IMR-90 (cell line): ENCODE measurements at regions not wholly inside any gene's neighbourhood (a gene's known extent, or its start where the extent isn't known, plus 50 kb on each side); places are given as distances from the start of the nearest gene placed in this dataset.

Experiments used
- ATAC-seq: fragments of 200-7000 bp; cut with Tn5 transposase; 2 replicates; pipeline ENCODE4 v1.9.1; 2020; ENCODE audit warnings: low read depth, mild to moderate bottlenecking, moderate library complexity
- BruUV-seq: library from RNA; stranded (reverse); fragments of 400-500 nt; replicated peaks from 2 replicates; lab custom pipeline; 2021; lab: Mats Ljungman, UMichigan
- CTCF ChIA-PET: fragments of 300-600 bp; formaldehyde crosslinking; extraction: SDS; loops from one replicate; lab custom pipeline; 2021; ENCODE audit warnings: antibody characterized with exemption; lab: Yijun Ruan, JAX
- POLR2A ChIA-PET: fragments of 300-600 bp; sonication (Branson Sonifier 250); formaldehyde crosslinking; loops from one replicate; lab custom pipeline; 2022; ENCODE audit warnings: antibody characterized with exemption; ENCODE audit not compliant: unreplicated experiment; lab: Charles Lee
- DNase-seq: peaks from one replicate; pipeline ENCODE4 v3.0.0; 2013
- H2AFZ ChIP-seq: replicated peaks from 2 replicates; pipeline ENCODE3; 2013; ENCODE audit warnings: low read length, mild to moderate bottlenecking; ENCODE audit not compliant: poor library complexity
- H2AK5ac ChIP-seq: 2 replicates; pipeline ENCODE4 v1.6.1; 2013; ENCODE audit warnings: low read depth, low read length, inconsistent platforms
- H2AK9ac ChIP-seq: replicated peaks from 2 replicates; pipeline ENCODE3; 2013; ENCODE audit warnings: mild to moderate bottlenecking, low read depth, low read length, moderate library complexity; ENCODE audit not compliant: poor library complexity
- H2BK120ac ChIP-seq: 2 replicates; pipeline ENCODE4 v1.6.1; 2013; ENCODE audit warnings: low read depth, low read length, inconsistent platforms
- H2BK15ac ChIP-seq: 3 replicates; pipeline ENCODE4 v1.6.1; 2013; ENCODE audit warnings: low read depth, low read length, inconsistent platforms
- H2BK20ac ChIP-seq: 2 replicates; pipeline ENCODE4 v1.6.1; 2013; ENCODE audit warnings: low read depth, mild to moderate bottlenecking, inconsistent platforms, low read length, moderate library complexity
- H2BK5ac ChIP-seq: 2 replicates; pipeline ENCODE4 v1.6.1; 2013; ENCODE audit warnings: mild to moderate bottlenecking, low read depth, low read length, inconsistent platforms; ENCODE audit not compliant: poor library complexity, severe bottlenecking
- H3K14ac ChIP-seq: replicated peaks from 2 replicates; pipeline ENCODE4 v1.6.1; 2013; ENCODE audit warnings: low read depth, low read length, inconsistent platforms
- H3K18ac ChIP-seq: 2 replicates; pipeline ENCODE4 v1.6.1; 2013; ENCODE audit warnings: low read depth, low read length, control low read depth
- H3K23ac ChIP-seq: 2 replicates; pipeline ENCODE4 v1.6.1; 2013; ENCODE audit warnings: low read depth, low read length, inconsistent platforms
- H3K27ac ChIP-seq: 2 replicates; pipeline ENCODE4 v1.5.1; 2013; ENCODE audit warnings: mild to moderate bottlenecking, control low read depth, low read length; ENCODE audit not compliant: insufficient read depth
- H3K27me3 ChIP-seq: 2 replicates; pipeline ENCODE4 v1.6.1; 2013; ENCODE audit warnings: low read length; ENCODE audit not compliant: control insufficient read depth, insufficient read depth
- H3K36me3 ChIP-seq: 2 replicates; pipeline ENCODE4 v1.6.1; 2013; ENCODE audit warnings: low read length, mixed read lengths; ENCODE audit not compliant: control insufficient read depth, insufficient read depth
- H3K4ac ChIP-seq: 2 replicates; pipeline ENCODE4 v1.6.1; 2013; ENCODE audit warnings: low read depth, low read length, inconsistent platforms
- H3K4me1 ChIP-seq: 2 replicates; pipeline ENCODE4 v1.6.1; 2013; ENCODE audit warnings: low read length, mixed read lengths; ENCODE audit not compliant: control insufficient read depth, insufficient read depth
- H3K4me2 ChIP-seq: 2 replicates; pipeline ENCODE4 v1.6.1; 2013; ENCODE audit warnings: low read depth, mild to moderate bottlenecking, control low read depth, low read length, moderate library complexity
- H3K4me3 ChIP-seq: 2 replicates; pipeline ENCODE4 v1.5.1; 2013; ENCODE audit warnings: low read depth, mild to moderate bottlenecking, control low read depth, low read length, moderate library complexity; ENCODE audit not compliant: insufficient read depth
- H3K56ac ChIP-seq: 2 replicates; pipeline ENCODE4 v1.6.1; 2013; ENCODE audit warnings: low read length, inconsistent platforms; ENCODE audit not compliant: insufficient read depth; ENCODE audit errors: extremely low read depth
- H3K79me1 ChIP-seq, 2 experiments: 2 replicates each; pipeline ENCODE4 v1.6.1; 2013; ENCODE audit warnings: low read length in 2 of 2, inconsistent platforms in 1 of 2, low read depth in 1 of 2
- H3K9ac ChIP-seq: 2 replicates; pipeline ENCODE4 v1.6.1; 2013; ENCODE audit warnings: low read depth, low read length, control low read depth
- H3K9me1 ChIP-seq: 2 replicates; pipeline ENCODE4 v1.6.1; 2013; ENCODE audit warnings: low read length, inconsistent platforms; ENCODE audit not compliant: insufficient read depth
- H3K9me3 ChIP-seq: 2 replicates; pipeline ENCODE4 v1.6.1; 2013; ENCODE audit warnings: low read length; ENCODE audit not compliant: control insufficient read depth, insufficient read depth
- H4K20me1 ChIP-seq: 2 replicates; pipeline ENCODE4 v1.6.1; 2013; ENCODE audit warnings: low read length, inconsistent platforms; ENCODE audit not compliant: insufficient read depth
- H4K5ac ChIP-seq: 2 replicates; pipeline ENCODE4 v1.6.1; 2013; ENCODE audit warnings: mild to moderate bottlenecking, low read depth, low read length, control low read depth
- H4K8ac ChIP-seq, 2 experiments: 2 replicates each; pipeline ENCODE4 v1.6.1; 2013; ENCODE audit warnings: low read depth in 2 of 2, low read length in 2 of 2, control low read depth in 1 of 2, inconsistent platforms in 1 of 2
- H4K91ac ChIP-seq: 2 replicates; pipeline ENCODE4 v1.6.1; 2013; ENCODE audit warnings: low read depth, low read length, inconsistent platforms; ENCODE audit not compliant: insufficient read depth
- CEBPB ChIP-seq: IDR thresholded peaks from 2 replicates; pipeline ENCODE4 v1.6.1; 2012; ENCODE audit warnings: low read depth, low read length, improper control_type of control experiment
- CHD1 ChIP-seq: IDR thresholded peaks from 2 replicates; pipeline ENCODE4 v1.6.1; 2012; ENCODE audit warnings: low read depth, low read length, improper control_type of control experiment
- FOS ChIP-seq: fragments of 150-350 bp; IDR thresholded peaks from 2 replicates; pipeline ENCODE4 v1.6.1; 2016; ENCODE audit warnings: low read depth, low read length
- MXI1 ChIP-seq: IDR thresholded peaks from 2 replicates; pipeline ENCODE4 v1.6.1; 2012; ENCODE audit warnings: low read depth, mild to moderate bottlenecking, low read length, moderate library complexity, borderline replicate concordance
- NFE2L2 ChIP-seq: fragments of 150-350 bp; IDR thresholded peaks from 2 replicates; pipeline ENCODE4 v1.6.1; 2016; ENCODE audit warnings: low read depth, mild to moderate bottlenecking, low read length
- POLR2A ChIP-seq: IDR thresholded peaks from 2 replicates; pipeline ENCODE4 v1.6.1; 2012; ENCODE audit warnings: mild to moderate bottlenecking, low read depth, low read length
- RAD21 ChIP-seq: IDR thresholded peaks from 2 replicates; pipeline ENCODE4 v1.6.1; 2012; ENCODE audit warnings: low read length, improper control_type of control experiment
- RCOR1 ChIP-seq: IDR thresholded peaks from 2 replicates; pipeline ENCODE4 v1.6.1; 2012; ENCODE audit warnings: mild to moderate bottlenecking, low read length, improper control_type of control experiment; ENCODE audit not compliant: insufficient replicate concordance
- RFX5 ChIP-seq: IDR thresholded peaks from 2 replicates; pipeline ENCODE4 v1.8.0; 2012; ENCODE audit warnings: low read depth, mild to moderate bottlenecking, low read length, moderate library complexity
- WGBS, 2 experiments: methylation state at CpG; one replicate each; pipeline versions ENCODE4 v1.1.5 to v1.1.7; 2013; ENCODE audit warnings: missing lambda C conversion rate in 2 of 2; ENCODE audit not compliant: insufficient read length in 1 of 2; ENCODE audit errors: extremely low coverage in 2 of 2; 5-methylcytosine and 5-hydroxymethylcytosine counted together
- dilution Hi-C: fragments of 300-500 bp; cut with HindIII; formaldehyde crosslinking; loops from one replicate; pipeline ENCODE4 v1.14.3; 2018; ENCODE audit warnings: low sequenced_read_pairs; ENCODE audit not compliant: unreplicated experiment
- in situ Hi-C: fragments of 300-500 bp; cut with MboI; formaldehyde crosslinking; loops from 3 replicates; pipeline ENCODE4 v1.14.3; 2019; ENCODE audit warnings: low sequenced_read_pairs, inconsistent platforms, mixed read lengths
- intact Hi-C: fragments of 100-400 bp; cut with micrococcal nuclease; formaldehyde crosslinking; loops from 2 replicates; pipeline ENCODE4 v1.10.0; 2022
- TF ChIP-seq, protein P1 (sequence below): fragments of 150-350 bp; IDR thresholded peaks from 2 replicates; pipeline ENCODE4 v1.6.1; 2016; ENCODE audit warnings: low read depth, mild to moderate bottlenecking, low read length, moderate library complexity, borderline replicate concordance
- TF ChIP-seq, protein P2 (sequence below): conservative IDR thresholded peaks from 2 replicates; pipeline ENCODE4 v1.5.1; 2012; ENCODE audit warnings: mild to moderate bottlenecking, low read depth, low read length, improper control_type of control experiment
- TF ChIP-seq, protein P3 (sequence below): fragments of 150-350 bp; IDR thresholded peaks from 2 replicates; pipeline ENCODE4 v1.6.1; 2017; ENCODE audit warnings: mild to moderate bottlenecking, antibody characterized with exemption, low read length, low read depth

GRCh38 chr7:42381161-42381560 is 144.2 kb upstream of the GLI3 start:
- Histone ChIP-seq H2AFZ (no peak overlapping the region), H3K9me1 (no peaks in the 10 kb centered on the region), H3K27me3 (no peaks in the 10 kb centered on the region), H3K9me3 (no peaks in the 10 kb centered on the region), H3K9ac (no peak overlapping the region), H3K36me3 (no peaks in the 10 kb centered on the region), H3K56ac (no peak overlapping the region), H3K23ac (no peak overlapping the region), H4K20me1 (no peaks in the 10 kb centered on the region), H3K4me3 (no peak overlapping the region), H3K14ac (no peak overlapping the region), H3K4me2 (no peak overlapping the region), H2BK20ac (no peak overlapping the region), H2BK5ac (no peak overlapping the region), H3K4me1 (no peaks in the 10 kb centered on the region), H4K5ac (no peak overlapping the region), H2AK9ac (no peak overlapping the region), H2AK5ac (no peak overlapping the region), H2BK15ac (no peak overlapping the region), H3K4ac (no peak overlapping the region), H4K91ac (no peak overlapping the region), H2BK120ac (no peak overlapping the region), H3K18ac (no peak overlapping the region), H4K8ac (no peak overlapping the region), H3K79me1 (no peaks in the 10 kb centered on the region), H3K27ac (no peak overlapping the region)
- CTCF ChIA-PET = no interaction called here
- intact Hi-C loops (no loop called here), dilution Hi-C loops (no loop called here), in situ Hi-C loops (no loop called here)
- no TSS peak for BruUV-seq
- no CpG with 5 or more reads among the region's 1 CpG for WGBS, 2 experiments
- no peak for ATAC-seq
- no peak for TF ChIP-seq POLR2A
- no peak for TF ChIP-seq CHD1
- TF ChIP-seq, protein P1, sequence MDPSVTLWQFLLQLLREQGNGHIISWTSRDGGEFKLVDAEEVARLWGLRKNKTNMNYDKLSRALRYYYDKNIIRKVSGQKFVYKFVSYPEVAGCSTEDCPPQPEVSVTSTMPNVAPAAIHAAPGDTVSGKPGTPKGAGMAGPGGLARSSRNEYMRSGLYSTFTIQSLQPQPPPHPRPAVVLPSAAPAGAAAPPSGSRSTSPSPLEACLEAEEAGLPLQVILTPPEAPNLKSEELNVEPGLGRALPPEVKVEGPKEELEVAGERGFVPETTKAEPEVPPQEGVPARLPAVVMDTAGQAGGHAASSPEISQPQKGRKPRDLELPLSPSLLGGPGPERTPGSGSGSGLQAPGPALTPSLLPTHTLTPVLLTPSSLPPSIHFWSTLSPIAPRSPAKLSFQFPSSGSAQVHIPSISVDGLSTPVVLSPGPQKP = no peak
- no peak for TF ChIP-seq RFX5
- TF ChIP-seq, protein P2, sequence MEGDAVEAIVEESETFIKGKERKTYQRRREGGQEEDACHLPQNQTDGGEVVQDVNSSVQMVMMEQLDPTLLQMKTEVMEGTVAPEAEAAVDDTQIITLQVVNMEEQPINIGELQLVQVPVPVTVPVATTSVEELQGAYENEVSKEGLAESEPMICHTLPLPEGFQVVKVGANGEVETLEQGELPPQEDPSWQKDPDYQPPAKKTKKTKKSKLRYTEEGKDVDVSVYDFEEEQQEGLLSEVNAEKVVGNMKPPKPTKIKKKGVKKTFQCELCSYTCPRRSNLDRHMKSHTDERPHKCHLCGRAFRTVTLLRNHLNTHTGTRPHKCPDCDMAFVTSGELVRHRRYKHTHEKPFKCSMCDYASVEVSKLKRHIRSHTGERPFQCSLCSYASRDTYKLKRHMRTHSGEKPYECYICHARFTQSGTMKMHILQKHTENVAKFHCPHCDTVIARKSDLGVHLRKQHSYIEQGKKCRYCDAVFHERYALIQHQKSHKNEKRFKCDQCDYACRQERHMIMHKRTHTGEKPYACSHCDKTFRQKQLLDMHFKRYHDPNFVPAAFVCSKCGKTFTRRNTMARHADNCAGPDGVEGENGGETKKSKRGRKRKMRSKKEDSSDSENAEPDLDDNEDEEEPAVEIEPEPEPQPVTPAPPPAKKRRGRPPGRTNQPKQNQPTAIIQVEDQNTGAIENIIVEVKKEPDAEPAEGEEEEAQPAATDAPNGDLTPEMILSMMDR = no peak
- TF ChIP-seq FOS = no peak
- TF ChIP-seq CEBPB = no peak
- TF ChIP-seq MXI1 = no peak
- no peak for TF ChIP-seq RCOR1
- TF ChIP-seq, protein P3, sequence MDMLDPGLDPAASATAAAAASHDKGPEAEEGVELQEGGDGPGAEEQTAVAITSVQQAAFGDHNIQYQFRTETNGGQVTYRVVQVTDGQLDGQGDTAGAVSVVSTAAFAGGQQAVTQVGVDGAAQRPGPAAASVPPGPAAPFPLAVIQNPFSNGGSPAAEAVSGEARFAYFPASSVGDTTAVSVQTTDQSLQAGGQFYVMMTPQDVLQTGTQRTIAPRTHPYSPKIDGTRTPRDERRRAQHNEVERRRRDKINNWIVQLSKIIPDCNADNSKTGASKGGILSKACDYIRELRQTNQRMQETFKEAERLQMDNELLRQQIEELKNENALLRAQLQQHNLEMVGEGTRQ = no peak
- TF ChIP-seq NFE2L2 = no peak
- no peak for TF ChIP-seq RAD21
- DNase-seq = no peak
- POLR2A ChIA-PET = no interaction called here
